ENCODE measurements at regions not wholly inside any gene's neighbourhood (a gene's known extent, or its start where the extent isn't known, plus 50 kb on each side); places are given as distances from the start of the nearest gene placed in this dataset.

GRCh38 chr20:56764671-56765070 is 135.6 kb downstream of the TFAP2C start:
- no peak overlapping the region for H2AK5ac ChIP-seq (ENCODE audit: low read length)
- H3K4me3 ChIP-seq (ENCODE audit: low read depth, low read length), result no peak overlapping the region
- H2BK120ac ChIP-seq (ENCODE audit: insufficient read depth, low read length, poor library complexity), result no peak overlapping the region
- no peak overlapping the region for H2AFZ ChIP-seq (ENCODE audit: insufficient read depth, low read length, poor library complexity)
- no peak overlapping the region for H3K4ac ChIP-seq (ENCODE audit: low read depth, low read length)
- H3K23ac ChIP-seq (ENCODE audit: low read length), result no peak overlapping the region
- no peak overlapping the region for H3K14ac ChIP-seq (ENCODE audit: low read length)
- no peak overlapping the region for H3K27ac ChIP-seq (ENCODE audit: low read depth, low read length)
- no peak overlapping the region for H3K9ac ChIP-seq (ENCODE audit: low read length)
- H2BK5ac ChIP-seq (ENCODE audit: low read depth, low read length, poor library complexity), result no peak overlapping the region
- H3K36me3 ChIP-seq (ENCODE audit: control insufficient read depth in 1 of 2, insufficient read depth in 2 of 2, low read length in 2 of 2), result no peaks in the 10 kb centered on the region
- H3K9me3 ChIP-seq (ENCODE audit: insufficient read depth, low read depth, low read length), result no peaks in the 10 kb centered on the region
- no peaks in the 10 kb centered on the region for H3K4me1 ChIP-seq (ENCODE audit: control insufficient read depth in 1 of 2, insufficient read depth in 2 of 2, low read length in 2 of 2)
- H3K18ac ChIP-seq (ENCODE audit: low read length), result no peak overlapping the region
- H2BK12ac ChIP-seq (ENCODE audit: low read length), result no peak overlapping the region
- no peak overlapping the region for H4K8ac ChIP-seq (ENCODE audit: low read depth, low read length)
- H4K91ac ChIP-seq (ENCODE audit: low read depth, low read length), result no peak overlapping the region
- no peak overlapping the region for H4K12ac ChIP-seq (ENCODE audit: low read depth, low read length)
- no CpG with 5 or more reads among the region's 15 CpGs for WGBS (ENCODE audit: extremely low coverage, insufficient coverage, insufficient read length)
- H3K4me2 ChIP-seq (ENCODE audit: low read length), result no peak overlapping the region
- no peak for DNase-seq
- no peaks in the 10 kb centered on the region for H3K27me3 ChIP-seq (ENCODE audit: insufficient read depth, low read length)
- H3K79me2 ChIP-seq (ENCODE audit: control insufficient read depth, insufficient read depth, low read length, poor library complexity), result no peaks in the 10 kb centered on the region
- no peaks in the 10 kb centered on the region for H3K79me1 ChIP-seq (ENCODE audit: low read length)

- H2AFZ ChIP-seq (ENCODE audit: insufficient read depth, low read length, poor library complexity), result no peak overlapping the region
- no peak overlapping the region for H3K4me2 ChIP-seq (ENCODE audit: low read length)
- no peaks in the 10 kb centered on the region for H3K79me2 ChIP-seq (ENCODE audit: control insufficient read depth, insufficient read depth, low read length, poor library complexity)
- H2BK12ac ChIP-seq (ENCODE audit: low read length), result no peak overlapping the region
- no peak overlapping the region for H2AK5ac ChIP-seq (ENCODE audit: low read length)
- H3K4me3 ChIP-seq (ENCODE audit: low read depth, low read length), result no peak overlapping the region
- no peak overlapping the region for H3K23ac ChIP-seq (ENCODE audit: low read length)
- no peak overlapping the region for H3K4ac ChIP-seq (ENCODE audit: low read depth, low read length)
- H3K18ac ChIP-seq (ENCODE audit: low read length), result no peak overlapping the region
- H4K12ac ChIP-seq (ENCODE audit: low read depth, low read length), result no peak overlapping the region
- no peaks in the 10 kb centered on the region for H3K27me3 ChIP-seq (ENCODE audit: insufficient read depth, low read length)
- H3K27ac ChIP-seq (ENCODE audit: low read depth, low read length), result no peak overlapping the region
- H3K79me1 ChIP-seq (ENCODE audit: low read length), result no peaks in the 10 kb centered on the region
- no peak overlapping the region for H3K14ac ChIP-seq (ENCODE audit: low read length)
- H3K36me3 ChIP-seq (ENCODE audit: control insufficient read depth in 1 of 2, insufficient read depth in 2 of 2, low read length in 2 of 2), result no peaks in the 10 kb centered on the region
- no peak overlapping the region for H4K8ac ChIP-seq (ENCODE audit: low read depth, low read length)
- no CpG with 5 or more reads among the region's 12 CpGs for WGBS (ENCODE audit: extremely low coverage, insufficient coverage, insufficient read length)
- no peak overlapping the region for H2BK5ac ChIP-seq (ENCODE audit: low read depth, low read length, poor library complexity)
- no peak overlapping the region for H2BK120ac ChIP-seq (ENCODE audit: insufficient read depth, low read length, poor library complexity)
- H4K91ac ChIP-seq (ENCODE audit: low read depth, low read length), result no peak overlapping the region
- no peak overlapping the region for H3K9ac ChIP-seq (ENCODE audit: low read length)
- no peaks in the 10 kb centered on the region for H3K4me1 ChIP-seq (ENCODE audit: control insufficient read depth in 1 of 2, insufficient read depth in 2 of 2, low read length in 2 of 2)
- DNase-seq, result no peak
- no peaks in the 10 kb centered on the region for H3K9me3 ChIP-seq (ENCODE audit: insufficient read depth, low read depth, low read length)
Measured at GRCh38 chr20:56765172-56766073, 136.3 kb downstream of the TFAP2C start.

- H4K8ac ChIP-seq (ENCODE audit: low read depth, low read length), result no peak overlapping the region
- no peak overlapping the region for H2BK120ac ChIP-seq (ENCODE audit: insufficient read depth, low read length, poor library complexity)
- no peak overlapping the region for H3K4me2 ChIP-seq (ENCODE audit: low read length)
- no peak for DNase-seq
- no peaks in the 10 kb centered on the region for H3K79me2 ChIP-seq (ENCODE audit: control insufficient read depth, insufficient read depth, low read length, poor library complexity)
- H2AK5ac ChIP-seq (ENCODE audit: low read length), result no peak overlapping the region
- no peaks in the 10 kb centered on the region for H3K4me1 ChIP-seq (ENCODE audit: control insufficient read depth in 1 of 2, insufficient read depth in 2 of 2, low read length in 2 of 2)
- H3K9ac ChIP-seq (ENCODE audit: low read length), result no peak overlapping the region
- no peak overlapping the region for H2BK12ac ChIP-seq (ENCODE audit: low read length)
- no peak overlapping the region for H3K4ac ChIP-seq (ENCODE audit: low read depth, low read length)
- no peak overlapping the region for H3K18ac ChIP-seq (ENCODE audit: low read length)
- no peak overlapping the region for H2AFZ ChIP-seq (ENCODE audit: insufficient read depth, low read length, poor library complexity)
- no peak overlapping the region for H2BK5ac ChIP-seq (ENCODE audit: low read depth, low read length, poor library complexity)
- H3K23ac ChIP-seq (ENCODE audit: low read length), result no peak overlapping the region
- no peak overlapping the region for H3K27ac ChIP-seq (ENCODE audit: low read depth, low read length)
- no peak overlapping the region for H4K12ac ChIP-seq (ENCODE audit: low read depth, low read length)
- no peaks in the 10 kb centered on the region for H3K27me3 ChIP-seq (ENCODE audit: insufficient read depth, low read length)
- no CpG with 5 or more reads among the region's 3 CpGs for WGBS (ENCODE audit: extremely low coverage, insufficient coverage, insufficient read length)
- no peaks in the 10 kb centered on the region for H3K9me3 ChIP-seq (ENCODE audit: insufficient read depth, low read depth, low read length)
- no peaks in the 10 kb centered on the region for H3K79me1 ChIP-seq (ENCODE audit: low read length)
- no peak overlapping the region for H3K14ac ChIP-seq (ENCODE audit: low read length)
- H3K36me3 ChIP-seq (ENCODE audit: control insufficient read depth in 1 of 2, insufficient read depth in 2 of 2, low read length in 2 of 2), result no peaks in the 10 kb centered on the region
- H4K91ac ChIP-seq (ENCODE audit: low read depth, low read length), result no peak overlapping the region
- no peak overlapping the region for H3K4me3 ChIP-seq (ENCODE audit: low read depth, low read length)
Measured at GRCh38 chr20:56766528-56766927, 137.4 kb downstream of the TFAP2C start.

GRCh38 chr20:56769921-56770600 is 141.0 kb downstream of the TFAP2C start:
- H3K4me2 ChIP-seq (ENCODE audit: low read length), result no peak overlapping the region
- no CpG with 5 or more reads among the region's 7 CpGs for WGBS (ENCODE audit: extremely low coverage, insufficient coverage, insufficient read length)
- no peak for DNase-seq
- H3K23ac ChIP-seq (ENCODE audit: low read length), result no peak overlapping the region
- no peak overlapping the region for H3K9ac ChIP-seq (ENCODE audit: low read length)
- no peak overlapping the region for H3K14ac ChIP-seq (ENCODE audit: low read length)
- H3K36me3 ChIP-seq (ENCODE audit: control insufficient read depth in 1 of 2, insufficient read depth in 2 of 2, low read length in 2 of 2), result no peaks in the 10 kb centered on the region
- H3K4ac ChIP-seq (ENCODE audit: low read depth, low read length), result no peak overlapping the region
- H4K91ac ChIP-seq (ENCODE audit: low read depth, low read length), result no peak overlapping the region
- no peak overlapping the region for H2AK5ac ChIP-seq (ENCODE audit: low read length)
- H2AFZ ChIP-seq (ENCODE audit: insufficient read depth, low read length, poor library complexity), result no peak overlapping the region
- H3K18ac ChIP-seq (ENCODE audit: low read length), result no peak overlapping the region
- H3K27ac ChIP-seq (ENCODE audit: low read depth, low read length), result no peak overlapping the region
- no peak overlapping the region for H4K12ac ChIP-seq (ENCODE audit: low read depth, low read length)
- H2BK5ac ChIP-seq (ENCODE audit: low read depth, low read length, poor library complexity), result no peak overlapping the region
- H2BK12ac ChIP-seq (ENCODE audit: low read length), result no peak overlapping the region
- H3K27me3 ChIP-seq (ENCODE audit: insufficient read depth, low read length), result no peaks in the 10 kb centered on the region
- H4K8ac ChIP-seq (ENCODE audit: low read depth, low read length), result no peak overlapping the region
- H3K79me2 ChIP-seq (ENCODE audit: control insufficient read depth, insufficient read depth, low read length, poor library complexity), result no peaks in the 10 kb centered on the region
- no peak overlapping the region for H2BK120ac ChIP-seq (ENCODE audit: insufficient read depth, low read length, poor library complexity)
- no peaks in the 10 kb centered on the region for H3K79me1 ChIP-seq (ENCODE audit: low read length)
- H3K4me1 ChIP-seq (ENCODE audit: control insufficient read depth in 1 of 2, insufficient read depth in 2 of 2, low read length in 2 of 2), result no peaks in the 10 kb centered on the region
- H3K9me3 ChIP-seq (ENCODE audit: insufficient read depth, low read depth, low read length), result no peaks in the 10 kb centered on the region
- no peak overlapping the region for H3K4me3 ChIP-seq (ENCODE audit: low read depth, low read length)
